ENCODE measurements at regions not wholly inside any gene's neighbourhood (a gene's known extent, or its start where the extent isn't known, plus 50 kb on each side); places are given as distances from the start of the nearest gene placed in this dataset.
"Not testable (repeated sequence)": the region's sequence is repeated elsewhere in the genome, so short reads cannot be mapped to it uniquely, and the experiment has no call there.

- DNase-seq (ENCODE audit: extremely low read depth, low read depth, low spot score) = not testable (repeated sequence)
These were observed 984.3 kb downstream of the AACS start for GRCh38 chr12:126049501-126049900.

GRCh38 chr12:126051611-126052107, 986.4 kb downstream of the AACS start:
- DNase-seq (ENCODE audit: extremely low read depth, low read depth, low spot score) = no peak

DNA sequence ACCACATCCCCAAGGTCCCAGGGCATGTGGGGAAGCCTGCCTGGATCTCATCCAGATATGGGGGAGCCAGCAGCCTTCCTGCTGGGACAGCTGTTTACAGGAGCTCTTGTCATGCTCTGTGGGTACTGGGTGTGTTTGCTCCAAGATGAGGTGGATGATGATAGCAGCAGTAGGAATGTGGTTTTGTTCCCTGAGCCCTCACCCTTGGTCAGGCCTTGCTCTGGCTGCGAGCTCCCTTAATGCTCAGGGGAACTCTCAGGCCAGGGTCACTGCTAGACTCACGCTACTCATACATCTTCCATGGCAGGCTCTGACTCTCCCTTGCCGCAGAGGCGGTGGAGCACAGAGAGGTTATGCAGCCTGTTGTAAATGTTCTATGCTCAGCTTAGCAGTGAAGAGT, 990.3 kb downstream of the AACS start:
- no peak for DNase-seq (ENCODE audit: extremely low read depth, low read depth, low spot score)

- DNase-seq (ENCODE audit: extremely low read depth, low read depth, low spot score) = no peak
These were observed 996.5 kb downstream of the AACS start for GRCh38 chr12:126061777-126062176.

GRCh38 chr12:126064028-126064427, 998.8 kb downstream of the AACS start:
- DNase-seq (ENCODE audit: extremely low read depth, low read depth, low spot score) = no peak

GRCh38 chr12:126067626-126068329, 1002.5 kb downstream of the AACS start:
- no peak for DNase-seq (ENCODE audit: extremely low read depth, low read depth, low spot score)

- DNase-seq (ENCODE audit: extremely low read depth, low read depth, low spot score) = peak; percentile 9
These were observed 1004.4 kb downstream of the AACS start for GRCh38 chr12:126069549-126070165.

GRCh38 chr12:126076515-126076914, 1011.3 kb downstream of the AACS start:
- no peak for DNase-seq (ENCODE audit: extremely low read depth, low read depth, low spot score)

GRCh38 chr12:126083926-126084325, 1018.7 kb downstream of the AACS start:
- no peak for DNase-seq (ENCODE audit: extremely low read depth, low read depth, low spot score)

- DNase-seq (ENCODE audit: extremely low read depth, low read depth, low spot score) = no peak
These were observed 1019.2 kb downstream of the AACS start for GRCh38 chr12:126084480-126084879.

GRCh38 chr12:126086242-126086641, 1021.0 kb downstream of the AACS start:
- no peak for DNase-seq (ENCODE audit: extremely low read depth, low read depth, low spot score)

GRCh38 chr12:126087692-126088091, 1022.5 kb downstream of the AACS start:
- DNase-seq (ENCODE audit: extremely low read depth, low read depth, low spot score) = no peak

- DNase-seq (ENCODE audit: extremely low read depth, low read depth, low spot score) = no peak
These were observed 1028.7 kb downstream of the AACS start for GRCh38 chr12:126093908-126094307.

DNA sequence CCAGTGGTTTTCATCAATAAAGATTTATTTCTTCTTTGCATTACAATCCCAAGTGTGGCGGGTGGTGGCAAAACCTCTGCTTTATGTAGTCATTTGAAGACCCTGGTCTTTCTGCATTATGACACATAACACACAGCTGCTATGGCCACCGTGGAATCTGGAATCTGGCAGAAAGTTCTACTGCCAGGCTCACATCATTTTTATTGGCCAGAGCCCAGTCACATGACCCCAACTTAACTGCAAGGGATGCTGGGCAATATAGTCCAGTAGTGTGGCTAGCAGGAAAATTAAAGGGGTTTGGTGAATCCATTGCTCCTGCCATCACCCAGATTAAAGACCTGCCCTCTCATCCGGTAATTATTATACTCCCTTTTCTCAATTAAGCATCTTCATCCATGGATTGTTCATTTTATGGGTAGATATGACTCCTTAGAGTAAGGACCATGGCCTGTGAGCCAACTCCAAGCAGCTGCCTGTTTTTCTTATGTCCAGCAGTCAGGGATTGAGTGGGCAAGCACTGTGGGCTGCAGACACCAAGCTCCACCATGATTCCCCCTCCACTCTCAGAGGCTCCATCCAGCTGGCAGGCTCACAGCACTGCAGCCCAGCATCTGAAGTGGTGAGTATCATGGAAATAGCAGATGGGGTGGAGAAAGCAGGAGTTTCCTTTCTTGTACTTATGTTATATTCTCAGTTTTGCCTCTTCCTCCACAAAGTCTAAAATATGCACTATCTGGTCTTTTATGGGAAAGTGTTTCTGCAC, 1030.7 kb downstream of the AACS start:
- no peak for DNase-seq (ENCODE audit: extremely low read depth, low read depth, low spot score)

DNA sequence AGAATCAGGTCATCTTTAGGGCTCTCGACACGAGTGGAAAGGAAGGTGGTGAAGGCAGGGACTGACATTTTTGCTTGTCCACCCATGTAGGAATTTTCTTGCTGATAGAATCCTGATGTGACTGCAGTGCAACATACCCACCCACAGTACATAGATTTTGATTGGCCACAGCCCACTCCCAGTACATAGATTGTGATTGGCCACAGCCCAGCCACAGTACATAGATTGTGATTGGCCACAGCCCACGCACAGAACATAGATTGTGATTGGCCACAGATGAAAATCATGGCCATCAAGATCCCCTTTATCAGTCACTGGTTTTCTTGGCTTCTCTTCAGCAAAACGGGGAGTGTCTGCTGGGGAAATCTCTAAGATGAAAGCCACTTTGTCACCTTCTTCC, 1041.5 kb downstream of the AACS start:
- no peak for DNase-seq (ENCODE audit: extremely low read depth, low read depth, low spot score)

DNA sequence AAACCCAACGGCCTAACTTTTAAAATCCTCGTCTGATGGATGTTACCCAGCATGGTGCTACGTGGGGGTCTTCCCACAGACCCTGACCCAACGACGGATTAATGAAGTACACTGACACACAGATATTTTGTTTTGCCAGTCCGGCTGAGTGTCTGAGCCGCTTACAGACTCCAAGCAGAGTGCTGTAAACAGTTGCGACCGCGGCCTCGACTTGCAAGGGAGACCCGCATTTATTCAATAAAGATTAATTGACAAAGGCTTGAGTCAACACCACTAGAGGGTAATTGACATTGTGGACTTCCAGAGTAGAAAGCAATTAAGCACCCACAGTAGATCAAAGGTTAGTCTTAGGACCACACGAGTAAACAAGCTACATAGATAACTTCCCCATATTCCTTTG, 1042.4 kb downstream of the AACS start:
- DNase-seq (ENCODE audit: extremely low read depth, low read depth, low spot score) = no peak

GRCh38 chr12:126108247-126108646, 1043.0 kb downstream of the AACS start:
- no peak for DNase-seq (ENCODE audit: extremely low read depth, low read depth, low spot score)

DNA sequence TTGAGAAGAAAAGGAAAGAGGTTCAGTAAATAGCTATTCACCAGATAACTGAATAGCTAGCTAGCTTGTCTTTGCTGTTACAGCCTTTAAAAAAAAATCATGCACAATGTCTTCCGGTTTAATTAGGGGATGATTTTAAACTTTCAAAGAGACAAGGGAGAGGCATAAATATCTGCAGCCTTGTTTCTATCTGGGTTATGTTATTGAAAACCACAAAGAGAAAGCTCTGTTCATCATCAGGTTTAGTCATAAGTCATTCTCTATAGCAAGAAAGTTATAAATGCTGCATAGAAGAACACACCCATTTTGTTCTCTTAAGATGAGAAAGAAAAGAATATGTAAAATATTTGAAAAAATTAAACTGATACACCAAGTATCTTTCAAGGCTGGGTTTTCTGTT, 1046.9 kb downstream of the AACS start:
- DNase-seq (ENCODE audit: extremely low read depth, low read depth, low spot score) = no peak

- no peak for DNase-seq (ENCODE audit: extremely low read depth, low read depth, low spot score)
These were observed 1047.6 kb downstream of the AACS start for GRCh38 chr12:126112849-126113248.

GRCh38 chr12:126114441-126114840, 1049.2 kb downstream of the AACS start:
- DNase-seq (ENCODE audit: extremely low read depth, low read depth, low spot score) = no peak

- no peak for DNase-seq (ENCODE audit: extremely low read depth, low read depth, low spot score)
These were observed 1052.3 kb downstream of the AACS start for GRCh38 chr12:126117502-126117901.

DNA sequence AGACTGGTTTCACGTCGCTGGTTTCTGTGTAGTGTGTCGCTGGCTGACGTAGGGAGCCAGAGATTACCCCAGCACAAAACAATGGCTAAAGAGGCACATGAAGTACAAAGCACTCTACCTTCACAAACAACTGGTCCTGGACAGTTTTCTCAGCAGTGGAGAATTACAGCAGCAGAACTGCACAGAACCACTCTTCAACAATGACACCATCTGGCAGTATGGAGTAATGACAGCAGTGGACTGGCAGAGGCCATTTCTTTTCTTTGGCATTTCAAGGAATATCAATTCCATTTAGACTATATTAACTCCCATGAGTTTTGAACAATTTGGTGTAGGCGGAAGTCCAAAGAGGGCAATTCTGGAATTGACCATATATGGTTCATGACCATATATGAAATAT, 1074.1 kb downstream of the AACS start:
- no peak for DNase-seq (ENCODE audit: extremely low read depth, low read depth, low spot score)

All from glomerular endothelial cell (primary cell).